HEK293T (cell line): ENCODE measurements at regions not wholly inside any gene's neighbourhood (a gene's known extent, or its start where the extent isn't known, plus 50 kb on each side); places are given as distances from the start of the nearest gene placed in this dataset.

ENCODE experiments used
- ARNT ChIP-seq: fragments of 450-650 bp; IDR thresholded peaks from 2 replicates; pipeline ENCODE4 v1.6.1; 2017; ENCODE audit warnings: mild to moderate bottlenecking
- BHLHE40 ChIP-seq: fragments of 450-650 bp; IDR thresholded peaks from 2 replicates; pipeline ENCODE4 v1.6.1; 2016; ENCODE audit warnings: mild to moderate bottlenecking, moderate library complexity, borderline replicate concordance
- CTBP1 ChIP-seq: fragments of 450-650 bp; IDR thresholded peaks from 2 replicates; pipeline ENCODE4 v1.6.1; 2016; ENCODE audit warnings: borderline replicate concordance
- ELF4 ChIP-seq: fragments of 450-650 bp; IDR thresholded peaks from 2 replicates; pipeline ENCODE4 v1.6.1; 2017; ENCODE audit warnings: antibody characterized with exemption
- FOXK2 ChIP-seq: fragments of 450-650 bp; IDR thresholded peaks from 2 replicates; pipeline ENCODE4 v1.6.1; 2016; ENCODE audit warnings: mild to moderate bottlenecking
- FOXM1 ChIP-seq: fragments of 450-650 bp; IDR thresholded peaks from 2 replicates; pipeline ENCODE4 v1.6.1; 2017; ENCODE audit warnings: mild to moderate bottlenecking, borderline replicate concordance
- L3MBTL2 ChIP-seq: fragments of 450-650 bp; conservative IDR thresholded peaks from 2 replicates; pipeline ENCODE4 v1.6.1; 2016; ENCODE audit warnings: mild to moderate bottlenecking
- LEF1 ChIP-seq: fragments of 450-650 bp; IDR thresholded peaks from 2 replicates; pipeline ENCODE4 v1.6.1; 2017; ENCODE audit warnings: mild to moderate bottlenecking, borderline replicate concordance
- NFRKB ChIP-seq: fragments of 450-650 bp; IDR thresholded peaks from 2 replicates; pipeline ENCODE4 v1.6.1; 2016; ENCODE audit warnings: mild to moderate bottlenecking, moderate library complexity
- PKNOX1 ChIP-seq: fragments of 450-650 bp; IDR thresholded peaks from 2 replicates; pipeline ENCODE4 v1.6.1; 2016
- SP1 ChIP-seq: fragments of 450-650 bp; IDR thresholded peaks from 2 replicates; pipeline ENCODE4 v1.6.1; 2017
- TARDBP ChIP-seq: fragments of 450-650 bp; IDR thresholded peaks from 2 replicates; pipeline ENCODE4 v1.6.1; 2016
- ZNF384 ChIP-seq: fragments of 450-650 bp; IDR thresholded peaks from 2 replicates; pipeline ENCODE4 v1.6.1; 2016

GRCh38 chr1:102098081-102098480 lies 101.4 kb upstream of the OLFM3 start:
- TF ChIP-seq LEF1 (no peak), SP1 (no peak), FOXM1 (no peak), CTBP1 (no peak), BHLHE40 (no peak), ZNF384 (no peak), FOXK2 (no peak), NFRKB (no peak), L3MBTL2 (no peak), ELF4 (no peak), ARNT (no peak), TARDBP (no peak), PKNOX1 (no peak)
